ENCODE measurements at regions not wholly inside any gene's neighbourhood (a gene's known extent, or its start where the extent isn't known, plus 50 kb on each side); places are given as distances from the start of the nearest gene placed in this dataset.

DNA sequence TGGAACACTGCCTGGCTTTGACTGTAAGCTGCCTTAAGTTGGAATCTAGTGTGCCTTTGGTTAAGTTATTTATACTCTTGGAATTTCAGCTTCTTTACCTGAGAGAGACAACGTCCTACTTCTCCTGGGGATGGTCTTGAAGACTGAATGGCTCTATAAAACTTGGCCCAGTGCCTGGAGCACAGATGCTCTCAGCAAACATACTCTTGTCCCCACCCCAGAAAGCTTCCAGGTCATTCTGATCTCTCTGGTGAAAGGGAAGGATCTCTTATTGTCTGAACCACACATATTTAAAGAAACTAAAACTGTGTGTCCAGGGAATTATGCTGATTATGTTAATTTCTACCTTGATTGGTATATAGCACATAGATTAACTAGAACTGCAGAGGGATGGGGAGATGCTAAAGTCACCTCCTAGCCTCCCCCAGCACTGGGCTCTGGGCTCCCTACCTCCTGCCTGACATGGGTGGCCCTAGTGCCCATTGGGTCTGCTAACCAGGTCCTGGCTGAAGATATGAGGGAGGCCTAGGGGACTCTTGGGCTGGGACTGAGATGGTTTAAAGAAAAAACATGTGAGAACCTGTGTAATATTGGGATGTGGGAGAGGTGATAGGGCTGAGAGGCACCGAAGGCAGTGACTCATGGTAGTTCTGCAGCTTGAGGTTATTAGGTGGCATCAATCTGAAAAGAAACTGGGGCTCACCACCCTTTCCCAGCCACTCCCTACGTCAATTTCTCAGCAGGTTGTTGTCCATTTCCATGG lies 171.0 kb downstream of the RPLP1 start:
- Mint-ChIP-seq H3K4me3 (no peak overlapping the region), H3K36me3 (ENCODE audit: low read depth) (peaks cover 3% of the 10 kb centered on the region), H3K4me1 (peaks cover 5% of the 10 kb centered on the region), H3K9me3 (peaks cover 35% of the 10 kb centered on the region), H3K27ac (no peak overlapping the region), H3K27me3 (ENCODE audit: insufficient read depth) (peaks cover 42% of the 10 kb centered on the region)
- Histone ChIP-seq H3K27me3 (ENCODE audit: control insufficient read depth, insufficient read depth, low read length, poor library complexity, severe bottlenecking) (peaks cover 13% of the 10 kb centered on the region), H3K9ac (ENCODE audit: extremely low read depth, low read length, poor library complexity, severe bottlenecking) (no peak overlapping the region), H3K36me3 (ENCODE audit: control insufficient read depth, insufficient read depth, low read length) (no peaks in the 10 kb centered on the region), H3K4me3 (ENCODE audit: low read length) (no peak overlapping the region), H3K4me1 (ENCODE audit: control insufficient read depth, insufficient read depth, low read length) (no peaks in the 10 kb centered on the region), H3K27ac (ENCODE audit: low read depth, low read length) (no peak overlapping the region), H3K9me3 (ENCODE audit: control insufficient read depth, low read length) (no peaks in the 10 kb centered on the region)
- TF ChIP-seq, protein P1, sequence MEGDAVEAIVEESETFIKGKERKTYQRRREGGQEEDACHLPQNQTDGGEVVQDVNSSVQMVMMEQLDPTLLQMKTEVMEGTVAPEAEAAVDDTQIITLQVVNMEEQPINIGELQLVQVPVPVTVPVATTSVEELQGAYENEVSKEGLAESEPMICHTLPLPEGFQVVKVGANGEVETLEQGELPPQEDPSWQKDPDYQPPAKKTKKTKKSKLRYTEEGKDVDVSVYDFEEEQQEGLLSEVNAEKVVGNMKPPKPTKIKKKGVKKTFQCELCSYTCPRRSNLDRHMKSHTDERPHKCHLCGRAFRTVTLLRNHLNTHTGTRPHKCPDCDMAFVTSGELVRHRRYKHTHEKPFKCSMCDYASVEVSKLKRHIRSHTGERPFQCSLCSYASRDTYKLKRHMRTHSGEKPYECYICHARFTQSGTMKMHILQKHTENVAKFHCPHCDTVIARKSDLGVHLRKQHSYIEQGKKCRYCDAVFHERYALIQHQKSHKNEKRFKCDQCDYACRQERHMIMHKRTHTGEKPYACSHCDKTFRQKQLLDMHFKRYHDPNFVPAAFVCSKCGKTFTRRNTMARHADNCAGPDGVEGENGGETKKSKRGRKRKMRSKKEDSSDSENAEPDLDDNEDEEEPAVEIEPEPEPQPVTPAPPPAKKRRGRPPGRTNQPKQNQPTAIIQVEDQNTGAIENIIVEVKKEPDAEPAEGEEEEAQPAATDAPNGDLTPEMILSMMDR (conservative IDR thresholded peaks at IDR 0.05): no peak
- WGBS, 2 experiments (ENCODE audit: insufficient coverage in 1 of 2, insufficient read length in 1 of 2): 84 to 100% methylated on average over 1 to 3 of the region's 3 CpGs
- no peak for DNase-seq

DNA sequence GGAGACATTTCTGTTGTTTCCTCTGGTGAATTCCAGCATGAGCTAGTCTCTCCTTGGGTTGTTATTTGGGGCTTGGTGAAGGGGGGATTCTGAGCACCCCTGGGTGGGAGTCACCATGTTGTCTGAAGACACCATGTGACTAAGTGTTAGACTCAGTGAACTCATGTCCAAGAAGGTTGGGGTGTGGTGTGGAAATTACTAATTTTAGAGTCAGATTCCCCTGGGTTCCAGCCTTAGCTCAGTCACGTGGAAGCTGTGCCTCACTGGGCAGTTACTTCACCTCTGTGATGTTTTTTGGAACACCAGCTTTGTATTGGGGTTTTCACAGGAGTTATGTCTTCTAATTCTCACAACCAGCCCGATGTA lies 171.5 kb downstream of the RPLP1 start:
- WGBS, 2 experiments (ENCODE audit: insufficient coverage in 1 of 2, insufficient read length in 1 of 2): 80 to 88% methylated on average over 2 of the region's 2 CpGs
- TF ChIP-seq, protein P1 (conservative IDR thresholded peaks at IDR 0.05): no peak
- Mint-ChIP-seq H3K9me3 (peaks cover 35% of the 10 kb centered on the region), H3K4me3 (no peak overlapping the region), H3K27ac (no peak overlapping the region), H3K27me3 (ENCODE audit: insufficient read depth) (peaks cover 46% of the 10 kb centered on the region), H3K4me1 (no peaks in the 10 kb centered on the region), H3K36me3 (ENCODE audit: low read depth) (peaks cover 3% of the 10 kb centered on the region)
- H3K4me1 ChIP-seq (ENCODE audit: control insufficient read depth, insufficient read depth, low read length): no peaks in the 10 kb centered on the region
- no peaks in the 10 kb centered on the region for H3K36me3 ChIP-seq (ENCODE audit: control insufficient read depth, insufficient read depth, low read length)
- H3K9me3 ChIP-seq (ENCODE audit: control insufficient read depth, low read length): no peaks in the 10 kb centered on the region
- H3K9ac ChIP-seq (ENCODE audit: extremely low read depth, low read length, poor library complexity, severe bottlenecking): no peak overlapping the region
- H3K27ac ChIP-seq (ENCODE audit: low read depth, low read length): no peak overlapping the region
- H3K4me3 ChIP-seq (ENCODE audit: low read length): no peak overlapping the region
- no peak for DNase-seq
- peaks cover 13% of the 10 kb centered on the region for H3K27me3 ChIP-seq (ENCODE audit: control insufficient read depth, insufficient read depth, low read length, poor library complexity, severe bottlenecking)

DNA sequence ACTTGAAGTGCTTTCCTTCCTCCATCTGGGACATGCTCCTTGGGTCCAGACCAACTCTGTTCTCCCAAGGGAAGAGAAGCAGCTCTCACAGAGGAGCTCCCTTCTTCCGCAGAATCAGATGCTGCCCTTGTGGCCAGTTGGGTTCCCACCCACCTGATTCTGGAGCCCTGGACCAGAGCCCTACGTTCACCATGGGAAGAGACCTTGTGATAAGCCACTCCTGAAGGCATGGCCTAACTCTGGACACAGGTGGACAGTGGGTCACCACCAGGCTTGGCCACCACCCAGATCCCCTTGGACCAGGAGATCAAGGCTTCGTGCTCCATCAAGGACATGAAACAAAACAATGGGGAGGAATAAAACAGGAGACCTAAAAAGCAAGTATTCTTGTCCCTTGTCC lies 172.2 kb downstream of the RPLP1 start:
- peaks cover 50% of the 10 kb centered on the region for H3K27me3 Mint-ChIP-seq (ENCODE audit: insufficient read depth)
- H3K4me1 Mint-ChIP-seq: no peaks in the 10 kb centered on the region
- H3K9me3 Mint-ChIP-seq: peaks cover 34% of the 10 kb centered on the region
- Histone ChIP-seq H3K27ac (ENCODE audit: low read depth, low read length) (no peak overlapping the region), H3K9me3 (ENCODE audit: control insufficient read depth, low read length) (no peaks in the 10 kb centered on the region), H3K4me1 (ENCODE audit: control insufficient read depth, insufficient read depth, low read length) (no peaks in the 10 kb centered on the region), H3K36me3 (ENCODE audit: control insufficient read depth, insufficient read depth, low read length) (no peaks in the 10 kb centered on the region), H3K9ac (ENCODE audit: extremely low read depth, low read length, poor library complexity, severe bottlenecking) (no peak overlapping the region), H3K27me3 (ENCODE audit: control insufficient read depth, insufficient read depth, low read length, poor library complexity, severe bottlenecking) (peaks cover 17% of the 10 kb centered on the region), H3K4me3 (ENCODE audit: low read length) (no peak overlapping the region)
- peaks cover 3% of the 10 kb centered on the region for H3K36me3 Mint-ChIP-seq (ENCODE audit: low read depth)
- DNase-seq: no peak
- H3K27ac Mint-ChIP-seq: no peak overlapping the region
- TF ChIP-seq, protein P1 (conservative IDR thresholded peaks at IDR 0.05): no peak
- 88 to 100% methylated on average over 3 of the region's 3 CpGs for WGBS, 2 experiments (ENCODE audit: insufficient coverage in 1 of 2, insufficient read length in 1 of 2)
- no peak overlapping the region for H3K4me3 Mint-ChIP-seq

Data from endodermal cell (in vitro differentiated cells).